NCI-H748 (cell line): ENCODE measurements at regions not wholly inside any gene's neighbourhood (a gene's known extent, or its start where the extent isn't known, plus 50 kb on each side); places are given as distances from the start of the nearest gene placed in this dataset.
"Not testable (repeated sequence)": the region's sequence is repeated elsewhere in the genome, so short reads cannot be mapped to it uniquely, and the experiment has no call there.

Source experiments
- DNase-seq: peaks from one replicate; lab custom pipeline; 2025; ENCODE audit not compliant: unreplicated experiment; lab: John Stamatoyannopoulos, UW

GRCh38 chr3:184474897-184475296 is 86.7 kb upstream of the EPHB3 start:
- no peak for DNase-seq

GRCh38 chr3:184477940-184478339 is 83.6 kb upstream of the EPHB3 start:
- no peak for DNase-seq

GRCh38 chr3:184479426-184480126 is 82.0 kb upstream of the EPHB3 start:
- no peak for DNase-seq

- no peak for DNase-seq
Observed at GRCh38 chr3:184480831-184481230, 80.8 kb upstream of the EPHB3 start.

GRCh38 chr3:184481984-184482671 is 79.5 kb upstream of the EPHB3 start:
- DNase-seq, result peak; percentile 14

GRCh38 chr3:184485241-184485640 is 76.3 kb upstream of the EPHB3 start:
- no peak for DNase-seq

- DNase-seq, result no peak
Observed at GRCh38 chr3:184485906-184486305, 75.7 kb upstream of the EPHB3 start.

GRCh38 chr3:184486614-184487013 is 75.0 kb upstream of the EPHB3 start:
- no peak for DNase-seq

GRCh38 chr3:184488577-184488976 is 73.0 kb upstream of the EPHB3 start:
- DNase-seq, result no peak

GRCh38 chr3:184489268-184489841 is 72.2 kb upstream of the EPHB3 start:
- DNase-seq, result no peak

- peak; percentile 77 for DNase-seq
Observed at GRCh38 chr3:184491011-184491576, 70.5 kb upstream of the EPHB3 start.

GRCh38 chr3:184491867-184492615 is 69.5 kb upstream of the EPHB3 start:
- no peak for DNase-seq

GRCh38 chr3:184496933-184497332 is 64.7 kb upstream of the EPHB3 start:
- DNase-seq, result no peak

GRCh38 chr3:184497804-184498203 is 63.8 kb upstream of the EPHB3 start:
- DNase-seq, result no peak

GRCh38 chr3:184498986-184499606 is 62.5 kb upstream of the EPHB3 start:
- DNase-seq, result no peak

GRCh38 chr3:184500344-184500923 is 61.2 kb upstream of the EPHB3 start:
- DNase-seq, result no peak

GRCh38 chr3:184502123-184502667 is 59.4 kb upstream of the EPHB3 start:
- DNase-seq, result no peak

- not testable (repeated sequence) for DNase-seq
Observed at GRCh38 chr3:184502841-184503240, 58.7 kb upstream of the EPHB3 start.

GRCh38 chr3:184503647-184504046 is 57.9 kb upstream of the EPHB3 start:
- no peak for DNase-seq
